AG08395 (cell line): ENCODE measurements at regions not wholly inside any gene's neighbourhood (a gene's known extent, or its start where the extent isn't known, plus 50 kb on each side); places are given as distances from the start of the nearest gene placed in this dataset.
"Not testable (repeated sequence)": the region's sequence is repeated elsewhere in the genome, so short reads cannot be mapped to it uniquely, and the experiment has no call there.

Source experiments
- DNase-seq: peaks from one replicate; pipeline ENCODE4 v3.0.0; 2012; ENCODE audit warnings: mixed read lengths, low spot score

DNA sequence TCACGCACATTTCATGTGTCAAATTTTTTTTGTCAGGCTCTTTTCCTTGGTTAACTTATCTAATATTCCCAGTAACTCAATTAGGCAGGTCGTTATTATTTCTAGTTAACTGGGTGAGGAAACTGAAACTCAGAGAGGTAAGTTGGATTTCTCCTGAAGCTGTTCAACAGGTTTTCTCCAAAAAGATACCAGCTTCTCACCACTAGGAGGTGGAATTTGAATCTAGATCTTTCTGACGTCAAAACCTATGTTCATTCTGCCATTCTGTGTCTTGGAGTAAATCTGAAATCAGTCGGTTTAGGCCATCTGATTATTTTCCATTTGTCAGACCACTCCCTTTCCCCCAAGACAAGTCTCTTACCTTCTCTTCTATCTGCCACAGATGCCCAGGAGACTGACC, 572.9 kb downstream of the ACTL7B start:
- DNase-seq = no peak

DNA sequence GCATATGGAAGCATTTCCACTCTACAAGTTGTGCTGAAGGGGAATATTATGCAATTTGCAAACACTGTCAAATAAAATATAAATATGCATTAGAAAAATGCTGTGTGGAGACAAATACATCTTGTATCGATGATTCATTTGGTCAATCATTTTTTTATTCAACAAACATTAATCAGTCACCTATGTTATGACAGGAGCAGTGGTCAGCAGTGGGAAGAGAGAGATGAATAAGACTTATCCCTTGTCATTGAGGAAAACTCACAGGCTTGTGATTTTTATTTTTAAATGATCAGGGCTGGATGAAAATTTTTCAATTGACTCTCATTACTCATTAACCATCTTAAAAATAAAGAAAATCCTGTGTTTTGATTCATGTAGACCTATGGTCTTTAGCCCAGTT, 574.1 kb downstream of the ACTL7B start:
- DNase-seq = no peak

DNA sequence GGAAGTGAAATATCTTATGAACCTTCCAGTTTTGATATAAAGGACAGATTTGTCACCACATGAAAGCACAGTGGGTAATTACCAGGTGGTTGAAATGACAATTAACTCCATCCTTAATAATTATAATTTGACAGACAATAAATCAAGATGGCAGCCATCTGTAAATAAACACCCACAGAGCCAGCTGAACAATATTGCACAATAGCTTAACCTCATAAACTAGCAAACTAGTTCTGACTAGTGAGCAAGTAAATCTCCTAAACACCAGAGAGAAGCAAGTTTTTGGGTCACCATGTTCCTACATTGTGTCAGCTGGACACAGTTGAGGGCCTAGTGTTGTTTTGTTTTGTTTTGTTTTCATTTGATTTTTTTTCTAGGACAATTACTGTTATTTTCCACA, 577.4 kb downstream of the ACTL7B start:
- DNase-seq = no peak

DNA sequence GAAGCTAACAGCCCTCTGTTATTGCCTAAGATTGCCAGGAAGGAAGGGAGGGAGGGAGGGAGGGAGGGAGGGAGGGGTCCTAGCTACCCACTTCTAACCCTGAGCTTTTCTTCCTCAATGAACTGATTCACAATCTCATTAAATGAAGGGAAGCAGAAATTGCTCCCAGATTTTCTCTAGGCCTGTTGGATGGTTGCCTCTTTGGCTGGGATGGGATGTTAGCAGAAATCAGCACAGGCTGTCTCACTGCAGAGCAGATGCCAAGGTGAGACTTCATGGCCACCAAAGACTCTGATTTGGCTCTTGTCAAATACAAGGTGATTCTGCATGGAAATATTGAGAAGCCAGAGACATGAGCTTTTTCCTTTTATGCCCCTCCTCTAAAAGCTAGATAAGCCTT, 578.6 kb downstream of the ACTL7B start:
- no peak for DNase-seq

DNA sequence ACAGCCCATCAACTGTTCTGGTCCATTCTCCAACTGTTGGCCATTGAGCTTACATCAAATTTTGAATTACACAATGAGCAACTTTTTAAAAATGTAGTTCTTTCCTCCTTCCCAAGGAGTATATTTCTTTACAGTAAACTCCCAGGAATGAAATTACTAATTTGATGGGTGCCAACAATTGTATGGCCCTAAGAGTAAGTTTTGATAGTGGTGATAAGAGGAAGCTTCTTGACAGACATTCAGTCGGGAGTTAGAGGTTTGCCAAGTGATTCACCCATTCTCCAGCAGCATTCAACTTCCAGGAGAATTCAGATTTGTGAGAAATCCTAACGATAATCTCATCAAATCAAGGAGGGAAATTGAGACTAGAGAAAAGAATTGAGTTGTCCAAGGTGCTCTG, 579.9 kb downstream of the ACTL7B start:
- DNase-seq = no peak

DNA sequence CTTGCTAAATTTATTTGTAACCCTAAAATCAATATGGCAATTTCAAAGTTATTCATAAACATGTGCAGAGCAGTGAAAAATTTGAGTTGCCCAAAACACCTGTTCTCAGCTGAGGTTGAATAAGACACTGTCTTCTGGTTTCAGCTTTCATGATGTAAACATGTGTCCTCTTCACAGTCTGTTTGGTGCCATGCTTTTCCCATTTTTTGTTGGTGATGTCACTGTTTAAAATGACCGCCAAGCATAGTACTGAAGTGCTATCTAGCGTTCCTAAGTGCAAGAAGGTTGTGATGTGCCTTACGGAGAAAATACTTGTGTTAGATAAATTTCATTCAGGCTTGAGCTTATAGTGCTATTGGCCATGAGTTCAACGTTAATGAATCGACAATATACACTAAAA, 580.8 kb downstream of the ACTL7B start:
- DNase-seq = no peak

DNA sequence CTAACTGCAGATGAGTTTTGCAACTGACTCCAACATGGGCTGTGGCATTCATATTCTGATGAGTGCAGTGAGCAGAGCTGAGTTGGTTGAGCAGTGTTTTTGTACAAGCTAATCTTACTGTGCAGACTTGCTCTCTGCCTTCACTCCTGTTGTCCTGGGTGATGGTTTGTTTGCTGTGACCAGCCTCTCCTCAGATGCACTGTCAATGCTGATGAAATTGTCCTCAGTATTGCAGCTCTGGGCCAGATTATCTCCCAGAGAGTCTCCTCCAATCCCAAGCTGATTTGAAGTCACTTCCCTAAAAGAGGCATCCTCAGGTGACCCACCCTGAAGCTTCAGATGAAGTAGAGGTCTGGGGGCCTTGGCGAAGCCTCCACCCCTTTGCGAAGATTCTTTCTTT, 581.8 kb downstream of the ACTL7B start:
- DNase-seq = no peak

DNA sequence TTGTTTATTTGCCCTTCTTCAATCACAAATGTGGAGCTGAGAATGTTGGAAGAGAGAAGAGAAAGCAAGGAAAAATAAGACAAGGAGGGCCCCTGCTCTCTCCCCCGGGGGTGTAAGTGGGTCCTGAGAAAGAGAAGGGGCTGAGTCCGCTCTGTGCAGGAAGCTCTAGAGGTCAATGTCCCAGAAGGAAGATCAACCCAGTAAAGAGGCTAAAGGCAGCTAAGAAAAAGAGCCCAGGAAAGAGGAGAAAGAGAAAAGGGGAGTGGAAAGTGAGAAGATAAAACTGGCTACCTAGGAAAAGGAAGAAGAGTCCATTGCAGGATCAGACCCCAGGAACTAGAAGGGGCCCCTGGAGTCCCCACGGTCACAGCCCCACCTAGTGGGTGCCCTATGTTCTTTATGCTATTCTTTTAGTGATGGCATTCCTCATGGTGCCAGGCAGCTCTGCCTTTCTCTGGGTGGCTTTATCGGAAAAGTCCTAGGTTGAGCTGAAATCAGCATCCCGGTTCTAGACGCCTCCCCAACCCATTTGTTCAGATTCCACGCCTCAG, 583.4 kb downstream of the ACTL7B start:
- DNase-seq = peak; percentile 75

DNA sequence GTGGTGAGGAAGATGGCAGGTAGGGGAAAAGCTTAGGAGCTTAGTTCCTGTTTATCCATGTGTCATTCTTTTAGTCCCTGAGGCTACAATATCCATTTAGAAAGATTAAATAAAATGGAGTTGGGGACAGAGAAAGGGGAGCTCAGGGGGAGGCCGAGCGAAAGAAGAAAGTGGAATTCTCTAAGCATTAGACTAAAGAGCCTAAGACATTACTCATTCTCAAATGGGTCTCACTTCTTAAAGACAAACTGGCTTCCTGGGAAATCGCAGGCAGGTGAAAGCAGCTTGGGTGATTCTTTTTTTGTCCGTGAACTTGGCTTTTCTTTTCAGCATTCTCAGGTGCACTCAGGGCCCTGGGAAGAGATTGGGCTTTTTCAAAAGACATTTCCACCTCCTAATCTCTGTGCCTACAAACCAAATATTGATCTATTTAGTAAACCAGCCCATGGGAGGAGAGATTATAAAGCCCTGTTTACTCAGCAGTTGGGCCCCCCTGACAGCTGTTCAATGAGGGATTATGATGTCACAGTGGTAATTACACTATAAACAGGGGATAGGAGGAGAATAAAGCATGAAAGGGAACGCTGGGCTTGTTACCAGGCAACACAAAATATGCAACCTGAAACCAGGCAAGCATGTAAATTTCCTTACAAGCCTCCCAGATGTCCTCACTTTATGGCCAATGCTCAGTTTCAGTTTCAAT, 584.0 kb downstream of the ACTL7B start:
- peak; percentile 69 for DNase-seq

DNA sequence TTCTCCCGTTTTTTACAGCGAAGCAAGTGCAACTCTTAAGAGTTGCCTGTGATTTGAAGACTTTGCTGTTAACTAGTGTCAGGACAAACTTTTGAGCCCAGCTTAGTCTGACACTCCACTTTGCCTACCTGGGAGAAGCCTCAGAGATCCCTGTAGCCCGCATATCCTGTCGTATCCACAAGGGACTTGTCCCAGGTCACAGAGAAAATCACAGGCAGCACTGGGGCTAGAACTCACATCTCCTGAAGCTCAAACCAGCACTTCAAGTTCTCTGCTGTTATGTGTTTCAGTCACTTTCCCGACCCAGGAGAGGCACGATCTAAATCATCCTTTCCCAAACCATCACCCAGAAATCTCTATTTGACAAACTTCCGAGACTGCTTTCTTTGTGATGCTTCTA, 584.5 kb downstream of the ACTL7B start:
- no peak for DNase-seq

DNA sequence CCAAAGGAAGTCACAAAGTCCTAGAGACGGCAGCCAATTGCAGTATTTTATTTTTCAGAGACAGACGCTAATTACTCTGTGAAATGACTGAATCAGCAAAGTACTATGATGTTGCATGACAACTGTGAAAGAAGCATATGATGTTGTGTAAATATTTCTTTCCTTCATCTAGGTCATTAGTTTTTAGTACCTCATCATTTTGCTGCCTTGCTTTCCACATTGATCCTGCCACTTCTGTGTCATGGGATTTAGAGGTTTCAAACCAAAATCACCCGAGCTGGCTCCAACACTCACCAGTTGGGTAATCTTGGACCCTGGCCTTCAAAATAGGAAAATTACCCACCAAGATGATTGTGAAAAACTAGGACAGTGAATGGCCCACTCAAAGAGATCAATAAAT, 585.2 kb downstream of the ACTL7B start:
- DNase-seq = no peak

DNA sequence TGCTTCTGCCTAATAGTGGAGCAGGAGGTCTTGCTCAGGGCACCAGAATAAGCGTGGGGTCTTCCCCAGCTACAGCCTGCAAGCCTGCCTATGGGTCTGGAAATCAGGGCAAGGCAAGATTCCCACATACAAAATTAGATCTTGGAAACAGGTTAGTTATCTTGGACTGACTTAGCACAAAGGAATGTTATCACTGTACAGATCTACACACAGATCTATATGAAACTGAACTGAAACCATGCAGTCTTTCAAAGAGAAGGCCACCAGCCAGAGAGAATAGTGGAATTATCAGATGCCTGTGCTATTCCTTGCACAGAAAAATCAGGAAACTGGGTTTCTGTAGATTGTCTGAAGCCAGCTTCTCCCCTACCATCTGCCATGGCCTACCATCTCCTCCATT, 585.7 kb downstream of the ACTL7B start:
- no peak for DNase-seq

DNA sequence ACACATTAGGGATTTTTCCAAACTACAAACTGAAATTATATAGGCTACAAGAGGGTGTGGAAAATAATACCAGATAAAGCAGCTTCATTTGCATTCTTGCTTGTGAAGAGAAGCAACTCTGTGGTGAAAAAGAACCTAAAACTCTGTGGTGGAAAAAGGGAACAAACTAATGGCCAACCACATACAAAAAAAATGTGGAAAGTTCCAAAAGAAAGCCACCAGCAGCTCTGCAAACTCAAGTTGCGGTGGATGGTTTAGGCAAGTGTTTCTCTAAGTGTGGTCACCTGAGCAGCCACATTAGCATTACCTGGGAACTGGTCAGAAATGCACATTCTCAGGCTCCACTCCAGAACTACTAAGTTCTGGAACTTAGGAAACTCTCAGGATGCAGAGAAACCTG, 586.4 kb downstream of the ACTL7B start:
- DNase-seq = no peak

DNA sequence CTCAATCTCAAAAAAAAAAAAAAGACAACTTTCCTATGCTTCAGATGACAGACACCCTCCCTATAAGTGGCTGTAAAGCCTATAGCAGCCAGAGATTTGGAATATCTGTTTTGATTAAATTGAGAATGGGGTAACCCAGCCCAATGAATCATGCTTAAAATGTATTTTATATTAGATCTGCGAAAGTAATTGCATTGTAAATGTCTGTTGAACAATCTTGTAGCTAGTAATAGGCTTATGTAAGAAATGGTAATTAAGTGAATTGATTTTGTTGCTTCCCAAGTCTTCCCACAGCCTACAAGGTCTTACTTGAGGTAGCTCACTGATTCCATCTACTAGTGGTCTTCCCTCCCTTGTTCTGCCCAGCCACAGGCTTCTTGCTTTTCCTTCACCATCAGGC, 590.7 kb downstream of the ACTL7B start:
- no peak for DNase-seq

DNA sequence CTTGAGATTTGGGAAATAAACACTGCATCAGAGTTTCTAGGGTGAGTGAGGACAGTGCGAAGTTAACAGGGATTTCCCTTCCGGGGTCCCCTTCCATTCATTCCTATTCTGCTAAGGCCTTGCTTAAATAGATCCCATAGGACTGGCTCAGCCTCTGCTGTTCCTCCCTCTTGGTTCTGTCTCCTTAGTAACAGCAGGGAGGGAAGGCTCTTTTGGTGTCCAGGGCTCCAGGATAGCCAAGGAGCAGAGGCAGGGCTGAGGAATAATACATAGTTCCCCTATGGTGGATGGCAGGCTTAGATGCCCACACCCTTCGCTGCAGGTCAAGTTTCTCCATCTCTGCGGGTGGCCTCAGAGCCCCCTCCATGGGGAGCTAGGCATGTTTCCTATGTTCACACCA, 591.7 kb downstream of the ACTL7B start:
- no peak for DNase-seq

DNA sequence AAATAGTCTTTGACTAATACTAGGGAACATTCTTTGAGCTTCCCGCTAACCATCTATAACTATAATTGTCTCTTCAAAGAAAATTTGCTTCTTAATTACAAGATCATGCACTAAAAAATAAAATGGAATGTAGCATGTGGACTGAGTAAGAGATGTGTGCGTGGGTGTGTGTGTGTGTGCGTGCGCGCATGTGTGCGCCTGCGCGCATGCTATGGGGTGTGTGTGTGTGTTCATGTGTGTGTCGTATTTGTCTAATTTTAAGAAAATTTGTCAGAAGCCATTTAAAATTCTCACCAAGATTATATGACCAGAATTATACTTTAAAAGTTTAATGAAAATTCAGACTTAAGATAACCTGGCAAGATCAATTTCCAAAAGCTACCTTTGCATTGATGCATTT, 593.0 kb downstream of the ACTL7B start:
- no peak for DNase-seq

DNA sequence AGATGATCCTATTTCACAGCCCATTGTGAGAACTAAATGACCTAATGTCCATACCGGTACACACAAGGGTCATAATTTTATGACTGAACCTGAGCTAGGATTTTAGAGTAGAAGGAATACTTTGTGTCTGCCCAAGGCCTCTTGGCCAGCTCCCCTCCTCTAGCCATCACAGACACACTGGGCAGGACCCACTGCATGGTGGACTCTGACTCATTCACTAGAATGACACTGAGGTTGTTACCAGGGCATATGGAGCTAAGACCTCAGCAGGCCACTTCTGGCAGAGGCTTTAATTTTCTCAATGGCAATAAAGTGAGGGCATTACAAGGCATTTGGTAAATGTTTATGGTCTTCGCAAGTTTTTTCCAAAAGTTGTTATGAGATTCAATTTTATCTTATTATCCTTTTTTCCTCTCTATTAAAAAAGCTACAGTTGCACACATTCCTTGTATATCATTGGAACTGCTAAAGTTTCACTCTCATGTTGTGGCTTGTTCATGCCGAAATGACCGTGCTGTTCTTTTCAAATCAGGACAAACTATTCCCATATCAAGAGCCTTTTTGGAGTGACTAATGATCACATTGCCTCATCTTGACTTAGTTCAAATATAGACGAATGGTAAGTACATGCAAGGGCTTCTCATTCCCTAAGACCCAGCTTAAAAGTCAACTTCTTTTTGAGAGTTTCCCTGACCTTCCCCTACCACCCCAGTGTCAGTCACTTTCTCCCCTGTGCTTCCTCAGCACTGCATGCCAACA, 595.7 kb downstream of the ACTL7B start:
- DNase-seq = peak; percentile 34

DNA sequence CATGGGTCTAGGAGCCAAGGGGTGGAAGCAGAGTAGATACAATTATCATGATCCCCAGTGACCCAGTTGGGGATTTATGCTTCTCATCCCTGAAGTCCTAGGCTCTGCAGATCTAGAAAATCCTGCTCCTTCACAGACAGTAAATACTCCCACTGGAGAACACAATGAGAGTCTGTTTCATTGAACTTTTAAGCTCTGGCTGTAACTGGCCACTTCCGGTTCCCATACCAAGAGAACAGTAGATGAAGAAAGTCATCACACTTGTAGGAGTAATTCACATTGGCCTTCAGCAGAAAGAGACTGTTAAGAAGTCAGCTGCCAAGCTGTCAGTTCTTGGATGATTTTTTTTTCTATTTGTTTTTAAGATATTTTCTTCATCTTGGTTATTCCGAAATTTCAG, 597.1 kb downstream of the ACTL7B start:
- no peak for DNase-seq

DNA sequence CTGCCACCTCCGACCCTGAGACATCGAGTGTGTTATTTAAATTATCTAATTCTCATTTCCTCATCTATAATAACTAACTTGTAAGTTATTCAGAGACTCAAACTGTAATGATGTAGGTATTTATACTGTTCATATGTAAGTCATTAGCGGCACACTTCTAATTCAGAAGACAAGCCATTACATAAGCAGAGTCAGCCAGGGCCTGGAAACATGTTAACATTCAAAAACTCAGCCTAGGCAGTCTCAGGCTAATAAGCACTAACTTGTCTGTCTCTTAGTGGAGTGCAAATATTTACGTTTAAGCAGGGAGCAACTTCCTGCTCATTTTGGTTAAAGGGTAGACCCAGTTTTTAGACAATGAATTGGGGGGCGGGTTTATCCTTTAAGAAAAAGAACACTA, 598.4 kb downstream of the ACTL7B start:
- DNase-seq = peak; percentile 40

DNA sequence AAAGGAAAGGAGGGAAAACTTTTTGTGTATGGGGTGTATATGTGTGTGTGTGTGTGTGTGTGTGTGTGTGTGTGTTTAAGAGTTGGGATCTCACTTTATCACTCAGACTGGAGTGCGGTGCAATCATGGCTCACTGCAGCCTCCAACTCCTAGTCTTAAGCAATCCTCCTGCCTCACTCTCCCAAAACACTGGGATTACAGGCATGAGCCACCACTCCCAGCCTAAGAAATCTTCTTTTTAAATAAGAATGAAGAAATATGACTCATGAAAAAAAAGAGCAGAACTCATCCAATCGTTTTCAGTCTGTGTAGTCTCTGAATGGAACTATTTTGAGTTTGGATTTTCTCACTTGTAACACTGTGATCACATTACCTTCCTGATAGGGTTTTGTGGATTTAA, 601.5 kb downstream of the ACTL7B start:
- DNase-seq = no peak

DNA sequence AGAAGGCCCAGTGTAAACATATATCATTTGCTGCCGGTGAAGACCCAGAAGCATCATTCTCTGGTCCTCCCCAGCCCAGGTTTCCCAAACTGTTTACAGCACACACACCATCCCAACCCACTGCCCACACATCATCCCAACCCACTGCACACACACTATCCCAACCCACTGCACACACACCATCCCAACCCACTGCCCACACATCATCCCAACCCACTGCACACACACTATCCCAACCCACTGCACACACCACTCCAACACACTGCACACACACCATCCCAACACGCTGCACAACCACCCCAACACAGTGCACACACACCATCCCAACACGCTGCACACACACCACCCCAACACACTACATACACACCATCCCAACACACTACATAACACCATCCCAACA, 608.4 kb downstream of the ACTL7B start:
- not testable (repeated sequence) for DNase-seq

DNA sequence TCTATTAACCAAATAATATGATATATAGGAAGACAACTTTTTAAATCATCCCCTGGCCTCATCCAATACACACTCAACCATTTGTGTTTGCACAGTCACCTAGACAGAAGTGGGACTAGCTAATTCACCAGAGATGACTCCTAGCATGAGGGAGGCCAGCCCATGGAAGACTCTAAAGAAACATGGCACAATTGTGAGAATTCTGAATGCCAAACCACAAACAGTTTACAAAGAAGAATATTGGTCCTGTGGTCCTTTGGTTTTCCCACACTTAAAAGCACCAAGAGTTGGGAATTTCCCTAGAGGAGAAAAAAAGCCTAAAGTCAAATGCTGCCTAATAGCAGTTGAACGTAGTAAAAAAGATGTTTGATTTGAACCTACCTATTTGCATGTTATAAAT, 609.9 kb downstream of the ACTL7B start:
- no peak for DNase-seq

DNA sequence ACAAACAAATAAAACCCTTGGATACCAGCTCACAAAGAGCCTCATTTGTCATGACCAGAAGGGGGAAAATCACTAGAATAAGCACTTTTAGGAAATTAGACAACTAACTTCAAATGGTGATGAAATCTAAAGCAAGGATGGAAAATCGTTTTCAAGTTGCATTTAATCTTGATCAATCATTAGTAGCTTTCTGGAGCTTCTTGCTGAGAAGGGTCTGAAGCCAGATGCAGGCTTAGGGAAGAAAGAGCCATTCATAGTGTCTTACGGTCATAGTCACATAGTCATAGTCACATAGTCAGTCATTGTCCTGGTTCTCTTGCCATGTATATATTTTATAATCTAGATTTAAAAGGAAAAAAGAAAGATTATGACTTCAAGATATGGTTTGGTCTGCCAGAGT, 610.5 kb downstream of the ACTL7B start:
- DNase-seq = no peak

DNA sequence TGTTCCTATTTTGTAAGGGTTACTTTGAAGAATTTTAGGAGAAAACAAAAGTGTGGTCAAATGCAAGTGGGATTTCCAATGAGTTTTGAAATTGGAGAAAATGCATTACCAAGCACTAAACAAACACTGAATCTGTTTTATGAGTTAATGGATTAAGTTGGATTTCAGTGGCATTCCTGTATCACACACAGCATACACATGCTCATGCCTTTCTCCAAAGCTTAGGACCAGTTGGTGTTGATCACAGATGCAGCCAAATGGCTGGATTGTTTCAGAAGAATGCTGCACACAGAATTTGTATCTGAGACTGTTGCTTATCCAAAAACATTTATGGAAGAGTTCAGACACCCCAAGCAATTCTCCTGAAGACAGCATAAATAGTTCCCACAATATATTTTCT, 611.1 kb downstream of the ACTL7B start:
- no peak for DNase-seq
